AG04450 (cell line): ENCODE measurements at regions not wholly inside any gene's neighbourhood (a gene's known extent, or its start where the extent isn't known, plus 50 kb on each side); places are given as distances from the start of the nearest gene placed in this dataset.

Experiments
- CTCF ChIA-PET: fragments of 300-600, 350-600 bp; formaldehyde crosslinking; extraction: SDS; loops from one replicate; lab custom pipeline; 2022; ENCODE audit warnings: antibody characterized with exemption, inconsistent platforms; lab: Charles Lee
- POLR2A ChIA-PET: fragments of 350-600 bp; formaldehyde crosslinking; extraction: SDS; loops from one replicate; lab custom pipeline; 2021; ENCODE audit warnings: antibody characterized with exemption, inconsistent platforms; lab: Yijun Ruan, JAX
- DNase-seq: peaks from one replicate; pipeline ENCODE4 v3.0.0-alpha.2; 2011; ENCODE audit warnings: low read depth, low spot score
- H3K27ac ChIP-seq: one replicate; pipeline ENCODE4 v1.5.1; 2012; ENCODE audit warnings: low read depth, low read length, control low read depth
- H3K27me3 ChIP-seq: one replicate; pipeline ENCODE4 v1.6.0; 2012; ENCODE audit warnings: low read length; ENCODE audit not compliant: control insufficient read depth, insufficient read depth
- H3K4me3 ChIP-seq: 2 replicates; pipeline ENCODE4 v1.5.1; 2011; ENCODE audit warnings: mild to moderate bottlenecking, low read depth, low read length, control low read depth
- H3K9me3 ChIP-seq: 2 replicates; pipeline ENCODE4 v1.5.1; 2012; ENCODE audit warnings: low read length; ENCODE audit not compliant: control insufficient read depth, insufficient read depth
- TF ChIP-seq, protein P1 (sequence below): IDR thresholded peaks from 2 replicates; pipeline ENCODE4 v1.5.1; 2011; ENCODE audit warnings: low read depth, low read length, control low read depth, inconsistent platforms

DNA sequence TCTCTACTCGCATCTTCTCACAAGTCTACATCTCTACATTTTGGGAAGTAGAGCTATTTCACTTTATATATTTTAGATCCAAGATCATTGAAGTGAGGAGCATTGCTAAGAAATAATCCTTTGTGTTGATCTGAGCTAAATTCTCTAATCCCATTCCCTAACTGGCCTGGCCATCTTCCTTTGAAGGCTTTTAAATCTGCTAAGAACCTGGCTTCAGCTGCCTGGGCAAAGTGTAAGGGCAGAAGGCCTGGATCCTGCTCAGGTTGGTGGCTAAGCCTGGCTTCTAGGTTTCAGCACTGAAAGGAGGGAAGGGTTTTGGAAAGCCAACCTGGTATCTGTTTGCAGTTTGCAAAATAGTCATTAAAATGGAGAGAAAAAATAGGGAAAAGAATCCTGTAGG lies 167.6 kb downstream of the BRINP2 start:
- DNase-seq, result no peak
- Histone ChIP-seq H3K27me3 (no peaks in the 10 kb centered on the region), H3K9me3 (no peaks in the 10 kb centered on the region), H3K4me3 (no peak overlapping the region), H3K27ac (no peak overlapping the region)
- ChIA-PET POLR2A (no interaction called here), CTCF (no interaction called here)
- TF ChIP-seq, protein P1, sequence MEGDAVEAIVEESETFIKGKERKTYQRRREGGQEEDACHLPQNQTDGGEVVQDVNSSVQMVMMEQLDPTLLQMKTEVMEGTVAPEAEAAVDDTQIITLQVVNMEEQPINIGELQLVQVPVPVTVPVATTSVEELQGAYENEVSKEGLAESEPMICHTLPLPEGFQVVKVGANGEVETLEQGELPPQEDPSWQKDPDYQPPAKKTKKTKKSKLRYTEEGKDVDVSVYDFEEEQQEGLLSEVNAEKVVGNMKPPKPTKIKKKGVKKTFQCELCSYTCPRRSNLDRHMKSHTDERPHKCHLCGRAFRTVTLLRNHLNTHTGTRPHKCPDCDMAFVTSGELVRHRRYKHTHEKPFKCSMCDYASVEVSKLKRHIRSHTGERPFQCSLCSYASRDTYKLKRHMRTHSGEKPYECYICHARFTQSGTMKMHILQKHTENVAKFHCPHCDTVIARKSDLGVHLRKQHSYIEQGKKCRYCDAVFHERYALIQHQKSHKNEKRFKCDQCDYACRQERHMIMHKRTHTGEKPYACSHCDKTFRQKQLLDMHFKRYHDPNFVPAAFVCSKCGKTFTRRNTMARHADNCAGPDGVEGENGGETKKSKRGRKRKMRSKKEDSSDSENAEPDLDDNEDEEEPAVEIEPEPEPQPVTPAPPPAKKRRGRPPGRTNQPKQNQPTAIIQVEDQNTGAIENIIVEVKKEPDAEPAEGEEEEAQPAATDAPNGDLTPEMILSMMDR, result no peak

GRCh38 chr1:177334903-177335302 lies 164.1 kb downstream of the BRINP2 start:
- ChIA-PET CTCF (no interaction called here), POLR2A (no interaction called here)
- TF ChIP-seq, protein P1, result no peak

DNA sequence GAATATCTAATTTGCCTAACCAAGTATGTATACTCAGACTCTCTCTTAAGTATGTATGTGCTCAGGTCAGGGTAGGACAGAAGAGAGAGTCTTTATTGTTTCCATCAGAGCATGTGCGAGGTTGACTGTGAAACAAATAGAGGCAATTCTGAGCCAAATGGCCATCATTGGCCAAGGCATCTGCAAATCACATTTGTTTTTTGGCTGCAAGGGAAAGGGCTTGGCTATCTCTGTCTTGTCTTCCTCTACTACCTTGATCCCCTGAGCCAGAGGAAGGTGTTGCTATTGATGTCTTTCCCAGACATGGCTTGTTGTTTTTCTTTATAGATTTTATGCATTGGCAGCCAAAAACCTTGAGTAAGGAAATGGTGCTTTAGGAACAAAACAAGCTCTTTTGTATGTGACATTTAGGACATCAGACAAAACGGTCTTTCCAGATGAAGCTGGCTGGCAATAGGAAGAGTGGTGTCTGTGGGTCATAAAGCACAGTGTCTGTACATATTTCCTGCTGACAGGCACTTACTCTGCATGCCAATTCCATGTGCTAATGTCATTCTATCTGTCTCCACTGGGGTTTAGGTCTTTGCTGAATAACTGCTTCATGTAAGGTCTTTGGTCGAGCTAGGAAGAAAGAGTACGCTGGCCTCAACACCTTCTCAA lies 163.3 kb downstream of the BRINP2 start:
- TF ChIP-seq, protein P1, result peak; percentile 9; the same call in 1 of the 2 replicates
- CTCF ChIA-PET, result no interaction called here
- POLR2A ChIA-PET, result no interaction called here
- H3K27me3 ChIP-seq, result no peaks in the 10 kb centered on the region
- H3K27ac ChIP-seq, result no peak overlapping the region
- DNase-seq, result no peak
- H3K4me3 ChIP-seq, result no peak overlapping the region
- H3K9me3 ChIP-seq, result no peaks in the 10 kb centered on the region

More at GRCh38 chr1:177334903-177335302, 164.1 kb downstream of the BRINP2 start:
- DNase-seq, result no peak
- Histone ChIP-seq H3K27me3 (no peaks in the 10 kb centered on the region), H3K9me3 (no peaks in the 10 kb centered on the region), H3K4me3 (no peak overlapping the region), H3K27ac (no peak overlapping the region)
